ENCODE measurements at regions not wholly inside any gene's neighbourhood (a gene's known extent, or its start where the extent isn't known, plus 50 kb on each side); places are given as distances from the start of the nearest gene placed in this dataset.

DNA sequence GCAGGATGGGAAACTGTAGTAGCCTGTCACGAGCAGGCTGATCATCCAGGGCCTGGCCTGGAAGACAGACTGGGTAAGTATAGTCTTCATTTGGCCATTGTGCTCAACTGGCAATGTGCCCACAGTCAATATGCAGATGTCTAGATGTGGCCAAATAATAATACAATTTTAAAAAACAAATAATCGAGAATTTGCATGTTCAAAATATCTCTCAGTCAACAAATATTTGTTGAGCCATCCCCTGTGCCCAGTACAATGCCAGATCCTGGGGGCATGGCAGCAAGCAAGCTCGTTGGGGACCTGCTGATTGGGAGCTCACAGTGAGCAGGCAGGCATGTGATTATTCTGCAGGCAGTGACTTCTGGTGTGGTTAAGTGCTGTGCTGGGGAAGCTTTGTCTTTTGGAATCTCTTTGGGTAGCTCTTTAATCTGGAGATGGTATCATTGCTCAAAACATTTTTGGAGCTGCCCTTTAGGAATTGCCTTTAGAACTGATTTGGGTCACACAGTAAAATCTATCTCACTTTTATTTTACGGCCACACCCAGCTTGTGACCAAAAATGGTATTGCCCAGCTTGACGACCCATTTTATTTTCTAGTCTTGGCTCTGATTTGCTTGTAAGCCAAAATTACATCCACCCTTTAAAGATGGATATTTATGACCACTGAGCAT lies 92.2 kb downstream of the PLCE1 start:
- H3K9ac ChIP-seq (ENCODE audit: extremely low read depth, low read length, poor library complexity, severe bottlenecking), result no peak overlapping the region
- H3K27me3 ChIP-seq (ENCODE audit: control insufficient read depth, insufficient read depth, low read length, poor library complexity, severe bottlenecking), result no peaks in the 10 kb centered on the region
- peaks cover 6% of the 10 kb centered on the region for H3K9me3 Mint-ChIP-seq
- peaks cover 16% of the 10 kb centered on the region for H3K9me3 ChIP-seq (ENCODE audit: control insufficient read depth, low read length)
- H3K36me3 ChIP-seq (ENCODE audit: control insufficient read depth, insufficient read depth, low read length), result peaks cover 14% of the 10 kb centered on the region
- no peak overlapping the region for H3K27ac Mint-ChIP-seq
- H3K36me3 Mint-ChIP-seq (ENCODE audit: low read depth), result no peaks in the 10 kb centered on the region
- H3K4me1 Mint-ChIP-seq, result peaks cover 37% of the 10 kb centered on the region
- H3K4me3 ChIP-seq (ENCODE audit: low read length), result no peak overlapping the region
- peaks cover 45% of the 10 kb centered on the region for H3K4me1 ChIP-seq (ENCODE audit: control insufficient read depth, insufficient read depth, low read length)
- no peaks in the 10 kb centered on the region for H3K27me3 Mint-ChIP-seq (ENCODE audit: insufficient read depth)
- no peak overlapping the region for H3K27ac ChIP-seq (ENCODE audit: low read depth, low read length)
- TF ChIP-seq, protein P1, sequence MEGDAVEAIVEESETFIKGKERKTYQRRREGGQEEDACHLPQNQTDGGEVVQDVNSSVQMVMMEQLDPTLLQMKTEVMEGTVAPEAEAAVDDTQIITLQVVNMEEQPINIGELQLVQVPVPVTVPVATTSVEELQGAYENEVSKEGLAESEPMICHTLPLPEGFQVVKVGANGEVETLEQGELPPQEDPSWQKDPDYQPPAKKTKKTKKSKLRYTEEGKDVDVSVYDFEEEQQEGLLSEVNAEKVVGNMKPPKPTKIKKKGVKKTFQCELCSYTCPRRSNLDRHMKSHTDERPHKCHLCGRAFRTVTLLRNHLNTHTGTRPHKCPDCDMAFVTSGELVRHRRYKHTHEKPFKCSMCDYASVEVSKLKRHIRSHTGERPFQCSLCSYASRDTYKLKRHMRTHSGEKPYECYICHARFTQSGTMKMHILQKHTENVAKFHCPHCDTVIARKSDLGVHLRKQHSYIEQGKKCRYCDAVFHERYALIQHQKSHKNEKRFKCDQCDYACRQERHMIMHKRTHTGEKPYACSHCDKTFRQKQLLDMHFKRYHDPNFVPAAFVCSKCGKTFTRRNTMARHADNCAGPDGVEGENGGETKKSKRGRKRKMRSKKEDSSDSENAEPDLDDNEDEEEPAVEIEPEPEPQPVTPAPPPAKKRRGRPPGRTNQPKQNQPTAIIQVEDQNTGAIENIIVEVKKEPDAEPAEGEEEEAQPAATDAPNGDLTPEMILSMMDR (conservative IDR thresholded peaks at IDR 0.05), result no peak
- DNase-seq, result no peak
- H3K4me3 Mint-ChIP-seq, result no peak overlapping the region
- WGBS, 2 experiments (ENCODE audit: insufficient coverage in 1 of 2, insufficient read length in 1 of 2), result 77 to 84% methylated on average over 5 of the region's 5 CpGs

DNA sequence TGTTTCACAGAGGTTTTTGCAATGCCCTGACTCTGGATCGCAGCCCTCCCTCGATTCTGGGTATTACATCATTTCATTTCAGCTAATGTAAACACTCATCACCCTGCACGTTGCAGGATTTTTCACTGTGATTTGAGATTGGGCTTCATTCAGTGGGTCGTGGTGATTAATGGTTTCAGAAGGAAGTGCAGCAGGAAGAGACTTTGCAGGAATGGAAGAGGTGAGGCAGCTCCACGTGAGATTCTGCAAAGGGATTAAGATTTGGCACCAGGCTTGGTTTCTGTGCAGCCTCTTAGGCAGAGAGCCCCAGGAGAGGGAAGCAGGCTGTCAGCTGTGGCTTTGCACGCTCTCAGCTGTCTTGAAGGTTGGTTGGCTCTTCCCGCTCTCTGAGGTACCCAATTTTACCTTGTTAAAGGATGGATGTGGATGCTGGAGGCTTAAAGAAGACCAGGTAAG lies 95.2 kb downstream of the PLCE1 start:
- H3K4me1 Mint-ChIP-seq, result peaks cover 46% of the 10 kb centered on the region
- H3K27ac Mint-ChIP-seq, result no peak overlapping the region
- peaks cover 39% of the 10 kb centered on the region for H3K4me1 ChIP-seq (ENCODE audit: control insufficient read depth, insufficient read depth, low read length)
- no peaks in the 10 kb centered on the region for H3K27me3 ChIP-seq (ENCODE audit: control insufficient read depth, insufficient read depth, low read length, poor library complexity, severe bottlenecking)
- no peaks in the 10 kb centered on the region for H3K9me3 ChIP-seq (ENCODE audit: control insufficient read depth, low read length)
- no peak for DNase-seq
- TF ChIP-seq, protein P1 (conservative IDR thresholded peaks at IDR 0.05), result no peak
- no peaks in the 10 kb centered on the region for H3K36me3 Mint-ChIP-seq (ENCODE audit: low read depth)
- H3K9ac ChIP-seq (ENCODE audit: extremely low read depth, low read length, poor library complexity, severe bottlenecking), result no peak overlapping the region
- no peak overlapping the region for H3K4me3 Mint-ChIP-seq
- no peaks in the 10 kb centered on the region for H3K9me3 Mint-ChIP-seq
- H3K36me3 ChIP-seq (ENCODE audit: control insufficient read depth, insufficient read depth, low read length), result peaks cover 7% of the 10 kb centered on the region
- no peak overlapping the region for H3K27ac ChIP-seq (ENCODE audit: low read depth, low read length)
- H3K4me3 ChIP-seq (ENCODE audit: low read length), result no peak overlapping the region
- no peaks in the 10 kb centered on the region for H3K27me3 Mint-ChIP-seq (ENCODE audit: insufficient read depth)
- WGBS, 2 experiments (ENCODE audit: insufficient coverage in 1 of 2, insufficient read length in 1 of 2), result 69 to 72% methylated on average over 3 to 7 of the region's 7 CpGs

GRCh38 chr10:94091649-94092048 lies 97.9 kb downstream of the PLCE1 start:
- Mint-ChIP-seq H3K27me3 (ENCODE audit: insufficient read depth) (no peaks in the 10 kb centered on the region), H3K4me1 (peaks cover 24% of the 10 kb centered on the region), H3K9me3 (no peaks in the 10 kb centered on the region), H3K4me3 (no peak overlapping the region), H3K36me3 (ENCODE audit: low read depth) (no peaks in the 10 kb centered on the region), H3K27ac (no peak overlapping the region)
- Histone ChIP-seq H3K27me3 (ENCODE audit: control insufficient read depth, insufficient read depth, low read length, poor library complexity, severe bottlenecking) (no peaks in the 10 kb centered on the region), H3K36me3 (ENCODE audit: control insufficient read depth, insufficient read depth, low read length) (peaks cover 7% of the 10 kb centered on the region), H3K9me3 (ENCODE audit: control insufficient read depth, low read length) (no peaks in the 10 kb centered on the region), H3K9ac (ENCODE audit: extremely low read depth, low read length, poor library complexity, severe bottlenecking) (no peak overlapping the region), H3K27ac (ENCODE audit: low read depth, low read length) (no peak overlapping the region), H3K4me1 (ENCODE audit: control insufficient read depth, insufficient read depth, low read length) (peaks cover 19% of the 10 kb centered on the region), H3K4me3 (ENCODE audit: low read length) (no peak overlapping the region)
- TF ChIP-seq, protein P1 (conservative IDR thresholded peaks at IDR 0.05), result no peak
- DNase-seq, result no peak
